ENCODE measurements at regions not wholly inside any gene's neighbourhood (a gene's known extent, or its start where the extent isn't known, plus 50 kb on each side); places are given as distances from the start of the nearest gene placed in this dataset.
A peak's percentile ranks its signal among the peaks of the same experiment; 100 is the strongest.
"Not testable (repeated sequence)": the region's sequence is repeated elsewhere in the genome, so short reads cannot be mapped to it uniquely, and the experiment has no call there.

GRCh38 chr3:80978216-80978969 lies 783.1 kb downstream of the GBE1 start:
- no peak for DNase-seq (ENCODE audit: low spot score)

DNA sequence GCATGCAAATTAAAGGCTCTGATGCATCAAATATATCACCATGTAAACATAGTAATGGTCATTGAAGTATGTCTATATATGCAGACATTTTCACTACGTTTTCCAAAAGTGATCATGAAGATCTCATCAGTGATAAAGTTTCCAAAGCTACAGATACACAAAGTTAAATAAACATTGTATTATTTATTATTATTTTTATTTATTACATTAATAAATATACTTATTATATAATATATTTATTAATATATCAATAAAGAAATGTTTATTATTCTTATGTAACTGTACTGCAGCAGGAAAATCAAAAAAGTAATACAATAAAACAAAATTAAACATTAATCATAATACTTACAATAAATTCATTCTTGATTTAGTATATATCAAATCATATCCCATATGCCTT lies 791.2 kb downstream of the GBE1 start:
- DNase-seq (ENCODE audit: low spot score): no peak

- no peak for DNase-seq (ENCODE audit: low spot score)
These were observed 831.9 kb downstream of the GBE1 start for GRCh38 chr3:80929576-80929975.

GRCh38 chr3:80914854-80915253 lies 846.6 kb downstream of the GBE1 start:
- DNase-seq (ENCODE audit: low spot score): no peak

DNA sequence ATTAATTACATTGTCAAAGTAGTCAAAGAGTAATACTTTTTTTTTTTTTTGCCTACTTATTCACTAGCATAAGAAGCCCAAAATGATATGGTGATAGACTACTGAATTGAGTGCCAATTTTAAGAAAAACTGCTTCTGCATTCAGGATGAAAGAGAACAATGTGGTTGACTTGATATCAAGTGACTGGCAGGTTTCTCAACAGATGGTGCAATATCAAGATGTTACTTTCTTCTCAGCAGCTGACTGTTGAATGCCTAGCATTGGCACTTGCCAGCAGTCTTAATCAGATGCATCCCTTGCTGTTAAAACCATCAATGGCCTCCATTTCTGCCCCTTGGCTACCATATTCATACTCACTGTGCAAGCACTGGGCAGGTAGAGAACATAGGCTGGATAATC lies 863.2 kb downstream of the GBE1 start:
- DNase-seq (ENCODE audit: low spot score): no peak

DNA sequence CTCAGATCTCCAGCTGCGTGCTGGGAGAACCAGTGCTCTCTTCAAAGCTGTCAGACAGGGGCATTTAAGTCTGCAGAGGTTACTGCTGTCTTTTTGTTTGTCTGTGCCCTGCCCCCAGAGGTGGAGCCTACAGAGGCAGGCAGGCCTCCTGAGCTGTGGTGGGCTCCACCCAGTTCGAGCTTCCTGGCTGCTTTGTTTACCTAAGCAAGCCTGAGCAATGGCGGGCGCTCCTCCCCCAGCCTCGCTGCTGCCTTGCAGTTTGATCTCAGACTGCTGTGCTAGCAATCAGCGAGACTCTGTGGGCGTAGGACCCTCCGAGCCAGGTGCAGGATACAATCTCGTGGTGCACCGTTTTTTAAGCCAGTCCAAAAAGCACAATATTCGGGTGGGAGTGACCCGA lies 864.4 kb downstream of the GBE1 start:
- not testable (repeated sequence) for DNase-seq (ENCODE audit: low spot score)

DNA sequence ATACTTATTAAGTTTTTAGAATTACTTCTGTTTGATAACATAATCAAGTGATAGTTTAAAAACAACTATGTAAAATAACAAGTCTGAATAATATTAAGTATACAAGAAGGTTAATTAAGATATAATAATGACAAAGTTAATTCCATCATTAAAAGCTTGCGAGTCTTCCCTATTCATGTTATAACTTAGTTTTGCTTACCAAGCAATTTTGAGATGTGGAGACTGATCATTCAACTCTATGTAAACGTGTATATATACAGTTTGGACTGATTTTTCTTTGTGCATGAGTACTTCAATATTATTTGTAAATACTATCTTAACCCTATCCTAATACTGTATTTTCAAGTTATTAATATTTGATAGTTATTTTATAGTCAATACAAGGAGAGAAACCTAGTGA lies 870.9 kb downstream of the GBE1 start:
- no peak for DNase-seq (ENCODE audit: low spot score)

DNA sequence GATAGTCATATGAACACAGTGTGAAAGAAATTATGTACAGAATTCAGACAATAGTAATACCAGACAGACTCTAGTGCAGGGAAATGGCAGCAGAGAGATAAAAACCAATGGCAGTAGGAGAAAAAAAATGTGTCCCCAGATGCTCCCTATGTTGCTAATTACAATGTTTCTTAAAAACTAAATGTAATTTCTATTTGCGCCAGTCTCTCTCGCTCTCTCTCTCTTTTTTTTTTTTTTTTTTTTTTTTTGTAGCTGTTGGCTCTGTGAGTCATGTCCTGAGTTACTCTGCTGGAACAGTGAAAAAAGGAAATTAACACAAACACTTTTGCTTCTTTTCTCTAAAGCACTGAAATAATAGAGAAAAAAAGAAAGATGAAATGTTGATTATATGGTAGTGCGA lies 871.9 kb downstream of the GBE1 start:
- no peak for DNase-seq (ENCODE audit: low spot score)

DNA sequence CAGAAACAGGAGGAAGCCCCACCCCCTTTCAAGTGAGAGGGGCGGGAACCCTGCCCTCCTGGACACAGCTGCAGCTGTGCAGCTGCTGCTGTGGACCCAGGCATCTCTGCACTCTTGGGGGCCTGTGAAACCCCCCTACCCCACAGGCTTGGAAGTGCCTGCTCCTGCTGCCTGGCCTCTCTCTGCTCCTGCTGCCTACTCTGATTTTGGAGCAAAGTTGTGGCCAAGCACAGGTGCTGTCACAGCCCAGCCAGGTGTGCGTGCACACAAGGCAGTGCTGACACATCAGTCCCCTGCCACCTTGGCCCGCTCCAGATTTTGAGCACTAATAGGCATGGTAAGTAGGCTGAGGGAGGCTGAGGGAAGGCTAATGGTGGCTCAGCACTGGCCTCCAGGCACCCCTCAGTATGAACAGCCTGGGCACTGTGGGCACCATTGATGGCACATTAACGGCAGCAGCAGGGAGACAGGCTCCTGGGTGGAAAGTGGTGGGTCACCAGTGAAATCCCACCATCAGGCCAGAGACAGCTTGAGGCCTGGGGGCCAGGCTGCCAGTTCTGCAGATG lies 890.9 kb downstream of the GBE1 start:
- DNase-seq (ENCODE audit: low spot score): no peak

- no peak for DNase-seq (ENCODE audit: low spot score)
These were observed 906.0 kb downstream of the GBE1 start for GRCh38 chr3:80855482-80855881.

GRCh38 chr3:80836395-80836794 lies 925.0 kb downstream of the GBE1 start:
- DNase-seq (ENCODE audit: low spot score): no peak

- DNase-seq (ENCODE audit: low spot score): no peak
These were observed 953.9 kb downstream of the GBE1 start for GRCh38 chr3:80807577-80807976.

DNA sequence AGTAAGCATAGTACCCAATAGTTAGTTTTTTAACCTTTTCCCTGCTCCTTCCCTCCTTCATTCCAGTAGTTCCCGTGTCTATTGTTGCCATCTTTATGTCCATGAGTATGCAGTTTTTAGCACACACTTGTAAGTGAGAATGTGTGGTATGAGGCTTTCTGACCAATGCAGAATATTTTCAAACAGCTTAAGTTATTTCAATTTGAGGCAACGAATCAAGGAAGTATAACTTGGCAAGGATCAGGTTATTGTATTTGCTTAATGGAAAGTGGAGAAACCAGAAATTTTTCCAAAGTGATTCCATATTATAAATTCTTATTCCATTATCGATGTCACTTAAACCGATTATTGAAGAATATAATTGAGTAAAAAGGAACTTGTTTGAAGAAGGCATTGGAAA lies 954.8 kb downstream of the GBE1 start:
- DNase-seq (ENCODE audit: low spot score): no peak

DNA sequence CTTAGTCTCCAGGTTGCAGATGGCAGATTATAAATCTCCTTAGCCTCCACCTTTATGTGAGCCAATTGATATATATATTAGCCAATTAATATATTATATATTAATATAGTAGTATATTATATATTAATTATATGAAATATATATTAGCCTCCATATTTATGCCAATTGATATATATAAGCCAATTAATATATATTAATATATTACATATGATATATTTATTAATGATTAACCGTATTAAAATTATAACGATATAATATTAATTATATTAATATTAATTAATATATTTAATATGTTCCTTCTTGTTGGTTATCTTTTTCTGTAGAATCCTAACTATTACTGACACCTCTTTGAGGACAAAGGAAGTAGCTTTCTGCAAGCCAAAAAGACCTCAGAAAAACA lies 972.5 kb downstream of the GBE1 start:
- no peak for DNase-seq (ENCODE audit: low spot score)

- no peak for DNase-seq (ENCODE audit: low spot score)
These were observed 975.6 kb downstream of the GBE1 start for GRCh38 chr3:80785875-80786274.

DNA sequence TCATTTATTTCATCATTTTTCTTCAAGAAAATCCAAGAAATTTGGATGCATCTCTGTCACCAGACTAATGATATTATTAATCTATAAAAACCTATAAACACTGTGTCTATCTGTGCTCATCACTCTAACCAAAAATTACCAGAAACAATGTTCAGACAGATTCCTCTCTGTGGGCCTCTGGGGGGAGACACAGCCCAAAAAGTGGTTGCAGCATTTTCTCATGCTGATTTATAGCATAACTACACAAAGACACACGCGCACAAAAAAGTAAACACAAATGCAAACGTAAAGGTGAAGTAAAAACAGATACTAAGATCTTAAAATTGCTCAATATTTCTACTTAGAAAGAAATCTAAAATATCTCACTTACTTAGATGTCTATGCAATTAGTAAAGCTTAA lies 976.0 kb downstream of the GBE1 start:
- DNase-seq (ENCODE audit: low spot score): peak; percentile 15

- no peak for DNase-seq (ENCODE audit: low spot score)
These were observed 990.4 kb downstream of the GBE1 start for GRCh38 chr3:80771085-80771484.

- no peak for DNase-seq (ENCODE audit: low spot score)
These were observed 991.1 kb downstream of the GBE1 start for GRCh38 chr3:80770106-80771074.

- no peak for DNase-seq (ENCODE audit: low spot score)
These were observed 991.8 kb downstream of the GBE1 start for GRCh38 chr3:80769683-80770082.

- DNase-seq (ENCODE audit: low spot score): no peak
These were observed 993.8 kb downstream of the GBE1 start for GRCh38 chr3:80767604-80768003.

DNA sequence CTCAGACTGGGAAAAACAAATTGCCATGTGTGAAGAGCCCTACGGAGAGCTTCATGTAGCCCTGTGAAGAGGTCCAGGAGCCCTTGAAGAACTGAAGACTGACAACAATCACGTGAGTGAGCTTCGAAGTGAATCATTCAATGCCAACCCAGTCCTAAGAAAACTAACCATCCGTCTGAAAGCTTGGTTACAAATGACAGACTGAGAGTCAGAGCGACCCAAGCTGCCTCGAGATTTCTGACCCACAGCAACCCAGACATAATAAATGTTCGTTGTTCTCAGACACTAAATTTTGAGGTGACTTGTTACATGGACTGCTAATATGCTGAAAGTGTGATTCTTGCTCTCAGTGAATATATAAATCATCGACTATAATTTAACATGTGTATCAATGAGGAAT lies 987.2 kb upstream of the ROBO1 start:
- DNase-seq (ENCODE audit: low spot score): no peak

- DNase-seq (ENCODE audit: low spot score): no peak
These were observed 985.2 kb upstream of the ROBO1 start for GRCh38 chr3:80753021-80753420.

- no peak for DNase-seq (ENCODE audit: low spot score)
These were observed 982.8 kb upstream of the ROBO1 start for GRCh38 chr3:80750637-80751036.

All from pons (tissue), 1 donor.